Right lung (tissue), 2 donors: ENCODE measurements at regions not wholly inside any gene's neighbourhood (a gene's known extent, or its start where the extent isn't known, plus 50 kb on each side); places are given as distances from the start of the nearest gene placed in this dataset.
"Not testable (repeated sequence)": the region's sequence is repeated elsewhere in the genome, so short reads cannot be mapped to it uniquely, and the experiment has no call there.

Source experiments
- DNase-seq, 2 donors: peaks; one replicate each; pipeline ENCODE4 v3.0.0-alpha.2; 2013

- no peak for DNase-seq
These were observed 159.3 kb downstream of the TTC8 start for GRCh38 chr14:88983755-88984154.

- no peak for DNase-seq
These were observed 161.2 kb downstream of the TTC8 start for GRCh38 chr14:88985654-88986053.

- DNase-seq, result no peak
These were observed 161.8 kb downstream of the TTC8 start for GRCh38 chr14:88986146-88986841.

- not testable (repeated sequence) for DNase-seq
These were observed 162.5 kb downstream of the TTC8 start for GRCh38 chr14:88986908-88987307.

GRCh38 chr14:88987516-88987915, 163.1 kb downstream of the TTC8 start:
- no peak for DNase-seq

GRCh38 chr14:88989911-88990310, 165.5 kb downstream of the TTC8 start:
- DNase-seq, result no peak

GRCh38 chr14:88990856-88991255, 166.4 kb downstream of the TTC8 start:
- no peak for DNase-seq

GRCh38 chr14:88992011-88992410, 167.6 kb downstream of the TTC8 start:
- no peak for DNase-seq

GRCh38 chr14:88993946-88994345, 169.5 kb downstream of the TTC8 start:
- no peak for DNase-seq

- no peak for DNase-seq
These were observed 171.2 kb downstream of the TTC8 start for GRCh38 chr14:88995437-88996198.

GRCh38 chr14:88998027-88998426, 173.6 kb downstream of the TTC8 start:
- no peak for DNase-seq

- DNase-seq, result no peak
These were observed 174.7 kb downstream of the TTC8 start for GRCh38 chr14:88999137-88999536.

- DNase-seq, result no peak
These were observed 175.8 kb downstream of the TTC8 start for GRCh38 chr14:89000007-89000942.

GRCh38 chr14:89004166-89004565, 179.7 kb downstream of the TTC8 start:
- DNase-seq, result no peak

GRCh38 chr14:89007906-89008305, 183.5 kb downstream of the TTC8 start:
- no peak for DNase-seq

GRCh38 chr14:89011355-89012281, 187.2 kb downstream of the TTC8 start:
- DNase-seq, result no peak

- no peak for DNase-seq
These were observed 188.0 kb downstream of the TTC8 start for GRCh38 chr14:89012282-89013097.

- no peak for DNase-seq
These were observed 188.7 kb downstream of the TTC8 start for GRCh38 chr14:89013098-89013504.

- DNase-seq, result no peak
These were observed 189.5 kb downstream of the TTC8 start for GRCh38 chr14:89013698-89014568.

GRCh38 chr14:89014569-89014850, 190.1 kb downstream of the TTC8 start:
- DNase-seq, result no peak
